HS-27A (cell line): ENCODE measurements at regions not wholly inside any gene's neighbourhood (a gene's known extent, or its start where the extent isn't known, plus 50 kb on each side); places are given as distances from the start of the nearest gene placed in this dataset.

Source experiments
- DNase-seq: peaks from one replicate; pipeline ENCODE4 v3.0.0-alpha.2; 2012; ENCODE audit warnings: low read depth, missing footprints

DNA sequence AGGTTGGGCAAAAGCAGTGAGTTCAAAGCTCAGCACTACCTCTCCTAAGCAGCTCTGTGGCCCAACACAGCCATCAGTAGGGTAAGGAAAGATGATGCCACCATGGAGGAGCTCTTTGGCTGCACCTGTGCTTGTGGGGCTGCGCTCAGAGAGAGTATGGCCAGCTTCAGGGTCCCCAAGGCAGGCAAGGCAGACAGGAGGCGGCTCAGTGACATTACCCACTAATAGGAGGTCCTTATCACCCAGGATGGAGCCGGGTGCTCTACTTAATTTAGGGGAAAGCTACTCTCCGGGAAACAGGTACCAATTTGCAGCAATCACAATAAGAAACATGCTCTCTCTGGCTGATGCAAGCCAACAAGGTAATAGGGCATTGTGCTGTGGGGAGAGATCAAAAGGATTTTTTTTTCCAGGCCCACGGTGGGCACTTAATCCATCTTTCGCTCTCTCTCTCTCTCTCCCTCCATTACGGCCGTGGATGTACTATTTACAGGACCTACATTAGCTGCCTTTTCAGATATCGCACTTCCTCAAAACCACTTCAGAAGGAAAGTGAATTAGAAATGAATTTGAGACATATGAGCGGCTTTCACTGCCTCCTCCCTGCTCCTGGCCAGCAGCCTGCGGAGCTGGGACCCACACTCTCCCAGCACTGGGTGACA, 446.3 kb downstream of the SOX6 start:
- no peak for DNase-seq

DNA sequence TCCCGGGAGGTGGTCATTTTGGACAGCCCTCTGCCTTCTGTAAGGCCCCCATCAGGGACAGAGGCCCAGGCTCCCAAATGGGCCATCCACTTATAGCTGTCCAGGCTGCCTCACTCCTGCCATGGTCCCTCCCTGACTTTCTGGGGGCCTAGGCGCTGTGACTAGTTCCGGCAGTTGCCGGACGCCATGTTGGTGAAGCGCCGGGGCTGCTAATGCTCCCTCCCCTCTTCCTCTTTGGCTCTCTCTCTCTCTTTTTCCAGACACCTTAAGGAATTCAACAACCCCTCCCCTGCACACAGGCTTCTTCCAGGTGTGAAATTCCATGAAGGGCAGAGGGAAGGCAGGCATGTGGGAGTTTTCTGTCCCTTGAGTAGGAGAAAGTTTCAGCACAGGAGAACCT, 445.6 kb downstream of the SOX6 start:
- DNase-seq: no peak

DNA sequence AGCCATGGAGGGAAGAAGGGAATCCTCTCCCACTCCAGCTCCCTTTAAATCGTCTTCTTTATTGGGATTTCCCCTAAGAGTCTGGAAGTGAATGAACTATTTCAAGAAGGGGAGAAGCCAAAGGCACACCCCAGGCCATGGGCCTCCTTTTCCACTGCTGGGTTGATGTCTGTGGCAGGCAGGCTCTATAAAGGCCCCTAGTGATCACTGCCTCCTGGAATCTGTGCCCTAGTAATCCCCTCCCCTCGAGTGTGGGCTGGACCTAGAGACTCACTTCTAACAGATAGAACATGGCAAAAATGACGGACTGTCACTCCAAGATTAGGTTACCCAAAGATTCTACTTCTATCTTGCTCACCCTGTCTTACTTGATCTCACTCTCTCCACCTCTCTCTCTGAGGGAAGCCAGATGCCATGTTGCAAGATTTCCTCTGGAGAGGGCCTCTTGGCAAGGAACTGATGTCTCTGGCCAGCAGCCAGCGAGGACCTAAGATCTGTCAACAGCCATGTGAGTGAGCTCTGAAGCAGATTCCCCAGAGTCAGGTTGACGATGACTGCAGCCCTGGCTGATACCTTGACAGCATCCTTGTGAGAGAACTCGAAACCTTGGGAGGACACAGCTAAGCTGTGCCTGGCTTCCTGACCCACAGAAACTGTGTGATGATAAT, 444.8 kb downstream of the SOX6 start:
- no peak for DNase-seq

DNA sequence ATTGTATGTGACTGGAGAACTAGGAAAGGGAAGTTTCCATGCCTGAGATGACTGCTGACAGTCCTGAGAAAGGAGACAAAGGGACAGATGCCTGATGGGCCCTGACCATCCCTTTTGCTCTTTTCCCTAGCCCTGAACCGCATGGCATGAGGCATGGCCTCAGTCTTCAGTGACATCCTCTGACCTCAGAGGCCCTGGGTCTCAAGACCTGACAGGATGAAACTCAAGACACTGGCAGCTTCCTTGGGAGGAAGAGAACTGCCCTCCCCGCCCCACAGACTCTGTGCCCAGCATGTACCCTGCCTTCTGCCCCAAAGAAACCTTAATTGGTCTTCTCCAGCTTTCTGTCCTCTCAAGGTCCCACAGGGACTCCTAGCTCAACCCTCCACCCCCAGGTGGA, 444.1 kb downstream of the SOX6 start:
- DNase-seq: no peak

DNA sequence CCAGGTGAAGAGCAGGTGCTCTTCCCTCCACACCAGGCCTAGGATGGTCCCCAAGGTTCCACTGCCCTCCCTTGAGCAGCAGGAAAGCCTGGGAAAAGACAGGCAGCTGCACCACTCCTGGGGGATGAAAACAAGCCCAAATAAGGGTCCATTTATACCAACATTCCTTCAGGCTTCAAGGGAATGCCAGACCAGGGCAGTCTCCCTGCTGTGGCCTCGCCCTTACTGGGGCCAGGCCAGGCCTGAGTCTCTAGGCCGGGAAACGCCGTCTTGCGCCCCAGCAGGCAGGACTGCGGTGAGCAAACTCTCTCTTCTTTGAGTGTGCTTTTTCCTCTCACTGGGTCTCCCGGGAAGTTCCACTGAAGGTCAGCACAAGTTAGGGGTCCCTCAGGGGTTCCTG, 443.5 kb downstream of the SOX6 start:
- no peak for DNase-seq

DNA sequence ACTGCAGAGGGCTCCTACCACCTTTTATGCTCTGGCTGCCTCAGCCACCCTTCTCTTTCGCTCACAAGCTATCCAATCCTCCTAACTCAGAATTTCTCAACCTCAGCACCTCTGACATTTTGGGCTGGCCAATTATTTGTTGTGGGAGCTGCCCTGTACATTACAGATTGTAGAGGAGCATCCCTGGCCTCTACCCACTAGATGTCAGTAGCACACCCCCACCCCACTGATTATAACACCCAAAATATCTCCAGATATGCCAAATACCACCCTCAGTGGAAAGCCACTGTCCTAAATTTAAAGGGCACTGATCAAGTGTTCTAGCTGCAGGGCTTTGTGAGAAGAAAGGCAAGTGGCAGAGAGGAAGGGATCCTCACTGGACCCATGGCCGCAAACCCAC, 443.1 kb downstream of the SOX6 start:
- DNase-seq: no peak
